ENCODE measurements at regions not wholly inside any gene's neighbourhood (a gene's known extent, or its start where the extent isn't known, plus 50 kb on each side); places are given as distances from the start of the nearest gene placed in this dataset.

DNA sequence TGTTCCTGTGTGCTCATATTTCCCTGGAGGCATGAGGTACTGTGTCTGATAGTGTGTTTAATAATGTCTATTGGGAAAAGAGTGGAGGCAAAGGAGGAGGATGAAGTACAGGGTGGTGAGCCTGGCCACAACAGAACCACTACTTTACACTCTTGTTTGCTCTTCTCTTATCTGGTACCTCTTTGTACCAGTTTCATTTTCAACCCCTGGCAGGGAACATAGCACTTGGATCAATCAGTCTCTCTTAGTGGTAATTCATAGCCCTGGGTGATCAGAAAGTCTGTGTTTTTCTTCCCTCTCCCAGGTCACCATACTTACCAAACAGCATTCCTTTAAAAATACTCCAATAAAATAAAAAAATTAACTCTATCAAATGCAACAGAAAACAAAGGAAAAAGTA lies 105.4 kb downstream of the DMRT2 start:
- Histone ChIP-seq H3K9me3 (replicated peaks in 1 of 2; ENCODE audit: control insufficient read depth in 1 of 2, insufficient read depth in 1 of 2, low read length in 2 of 2) (no peaks in the 10 kb centered on the region), H3K4me3 (replicated peaks in 1 of 3; ENCODE audit: low read depth in 2 of 3, low read length in 3 of 3) (no peak overlapping the region), H3K79me2 (ENCODE audit: insufficient read depth, low read length) (no peaks in the 10 kb centered on the region), H4K20me1 (ENCODE audit: insufficient read depth, low read length) (no peaks in the 10 kb centered on the region), H2AFZ (ENCODE audit: insufficient read depth, low read depth, low read length, poor library complexity, severe bottlenecking) (no peak overlapping the region), H3K4me1 (ENCODE audit: control insufficient read depth in 1 of 2, insufficient read depth in 2 of 2, low read length in 2 of 2) (no peaks in the 10 kb centered on the region), H3K9ac (ENCODE audit: insufficient read depth, low read length, poor library complexity, severe bottlenecking) (no peak overlapping the region), H3K36me3 (replicated peaks in 1 of 2; ENCODE audit: control insufficient read depth in 1 of 2, insufficient read depth in 2 of 2, low read length in 2 of 2) (no peaks in the 10 kb centered on the region), H3K27ac (ENCODE audit: low read depth in 1 of 2, low read length in 2 of 2) (no peak overlapping the region), H3K27me3 (ENCODE audit: control insufficient read depth in 2 of 2, insufficient read depth in 2 of 2, low read length in 2 of 2) (no peaks in the 10 kb centered on the region), H3K4me2 (replicated peaks; ENCODE audit: extremely low read depth, low read length, poor library complexity, severe bottlenecking) (no peak overlapping the region)
- Mint-ChIP-seq H3K4me1 (no peaks in the 10 kb centered on the region), H3K27me3 (ENCODE audit: low read depth in 3 of 3) (peaks cover 0 to 1% (median 1%) of the 10 kb centered on the region in 3 donors), H3K36me3 (no peaks in the 10 kb centered on the region), H3K9me3 (peaks cover 0 to 2% (median 0%) of the 10 kb centered on the region in 7 donors), H3K4me3 (no peak overlapping the region), H3K27ac (no peak overlapping the region)
- intact Hi-C loops (cut with micrococcal nuclease): no loop called here
- TF ChIP-seq, protein P1, sequence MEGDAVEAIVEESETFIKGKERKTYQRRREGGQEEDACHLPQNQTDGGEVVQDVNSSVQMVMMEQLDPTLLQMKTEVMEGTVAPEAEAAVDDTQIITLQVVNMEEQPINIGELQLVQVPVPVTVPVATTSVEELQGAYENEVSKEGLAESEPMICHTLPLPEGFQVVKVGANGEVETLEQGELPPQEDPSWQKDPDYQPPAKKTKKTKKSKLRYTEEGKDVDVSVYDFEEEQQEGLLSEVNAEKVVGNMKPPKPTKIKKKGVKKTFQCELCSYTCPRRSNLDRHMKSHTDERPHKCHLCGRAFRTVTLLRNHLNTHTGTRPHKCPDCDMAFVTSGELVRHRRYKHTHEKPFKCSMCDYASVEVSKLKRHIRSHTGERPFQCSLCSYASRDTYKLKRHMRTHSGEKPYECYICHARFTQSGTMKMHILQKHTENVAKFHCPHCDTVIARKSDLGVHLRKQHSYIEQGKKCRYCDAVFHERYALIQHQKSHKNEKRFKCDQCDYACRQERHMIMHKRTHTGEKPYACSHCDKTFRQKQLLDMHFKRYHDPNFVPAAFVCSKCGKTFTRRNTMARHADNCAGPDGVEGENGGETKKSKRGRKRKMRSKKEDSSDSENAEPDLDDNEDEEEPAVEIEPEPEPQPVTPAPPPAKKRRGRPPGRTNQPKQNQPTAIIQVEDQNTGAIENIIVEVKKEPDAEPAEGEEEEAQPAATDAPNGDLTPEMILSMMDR (IDR thresholded peaks at IDR 0.05): no peak
- DNase-seq: no peak

DNA sequence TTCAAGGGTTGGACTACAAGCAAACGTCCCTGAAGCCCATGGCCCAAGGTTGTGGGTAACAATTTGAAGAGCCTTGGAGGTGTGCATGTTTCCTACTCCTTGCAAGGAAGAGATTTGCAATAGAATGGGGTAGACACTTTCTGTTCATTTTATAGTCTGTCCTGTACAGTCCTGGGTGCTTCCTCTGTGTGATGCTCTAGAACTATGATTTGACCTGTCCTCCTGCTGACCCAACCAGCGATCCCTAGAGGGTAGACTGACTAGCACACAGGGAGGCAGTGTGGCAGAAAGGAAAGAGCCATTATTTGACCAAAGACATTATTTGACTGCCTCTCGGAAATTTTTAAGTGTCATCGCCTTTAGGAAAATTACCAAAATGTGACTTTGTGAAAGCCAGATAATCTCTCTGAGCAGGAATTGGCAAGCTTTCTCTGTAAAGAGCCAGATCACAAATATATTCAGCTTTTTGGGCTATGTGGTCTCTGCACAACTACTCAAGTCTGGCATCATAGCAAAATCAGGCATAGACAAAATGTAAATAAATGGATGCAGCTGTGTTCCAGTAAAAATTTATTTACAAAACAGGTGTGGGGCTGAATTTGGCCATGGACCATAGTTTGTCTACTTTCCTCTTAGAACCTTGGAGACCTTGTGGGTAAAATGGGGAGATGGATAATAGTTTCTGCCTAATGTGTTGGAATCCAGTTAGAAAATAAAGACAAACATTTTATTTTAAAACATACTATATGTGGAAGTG lies 106.8 kb downstream of the DMRT2 start:
- DNase-seq: no peak
- Histone ChIP-seq H3K9ac (ENCODE audit: insufficient read depth, low read length, poor library complexity, severe bottlenecking) (no peak overlapping the region), H3K4me2 (replicated peaks; ENCODE audit: extremely low read depth, low read length, poor library complexity, severe bottlenecking) (no peak overlapping the region), H4K20me1 (ENCODE audit: insufficient read depth, low read length) (no peaks in the 10 kb centered on the region), H3K4me1 (ENCODE audit: control insufficient read depth in 1 of 2, insufficient read depth in 2 of 2, low read length in 2 of 2) (no peaks in the 10 kb centered on the region), H3K9me3 (replicated peaks in 1 of 2; ENCODE audit: control insufficient read depth in 1 of 2, insufficient read depth in 1 of 2, low read length in 2 of 2) (no peaks in the 10 kb centered on the region), H3K79me2 (ENCODE audit: insufficient read depth, low read length) (no peaks in the 10 kb centered on the region), H3K4me3 (replicated peaks in 1 of 3; ENCODE audit: low read depth in 2 of 3, low read length in 3 of 3) (no peak overlapping the region), H3K27me3 (ENCODE audit: control insufficient read depth in 2 of 2, insufficient read depth in 2 of 2, low read length in 2 of 2) (no peaks in the 10 kb centered on the region), H2AFZ (ENCODE audit: insufficient read depth, low read depth, low read length, poor library complexity, severe bottlenecking) (no peak overlapping the region), H3K27ac (ENCODE audit: low read depth in 1 of 2, low read length in 2 of 2) (no peak overlapping the region), H3K36me3 (replicated peaks in 1 of 2; ENCODE audit: control insufficient read depth in 1 of 2, insufficient read depth in 2 of 2, low read length in 2 of 2) (no peaks in the 10 kb centered on the region)
- H3K27ac Mint-ChIP-seq: no peak overlapping the region
- no peak overlapping the region for H3K4me3 Mint-ChIP-seq
- TF ChIP-seq, protein P1 (IDR thresholded peaks at IDR 0.05): no peak
- H3K9me3 Mint-ChIP-seq: peaks cover 0 to 2% (median 0%) of the 10 kb centered on the region in 7 donors
- no peaks in the 10 kb centered on the region for H3K36me3 Mint-ChIP-seq
- 78% methylated on average over 3 of the region's 4 CpGs for whole genome bisulfite sequencing (ENCODE audit: insufficient coverage)
- H3K27me3 Mint-ChIP-seq (ENCODE audit: low read depth in 3 of 3): peaks cover 0 to 1% (median 1%) of the 10 kb centered on the region in 3 donors
- intact Hi-C loops (cut with micrococcal nuclease): no loop called here
- H3K4me1 Mint-ChIP-seq: no peaks in the 10 kb centered on the region

All from CD14-positive monocyte (primary cell).